ENCODE measurements at regions not wholly inside any gene's neighbourhood (a gene's known extent, or its start where the extent isn't known, plus 50 kb on each side); places are given as distances from the start of the nearest gene placed in this dataset.

GRCh38 chr10:31116226-31116625 lies 84.6 kb upstream of the ZNF438 start:
- TF ChIP-seq, protein P1, sequence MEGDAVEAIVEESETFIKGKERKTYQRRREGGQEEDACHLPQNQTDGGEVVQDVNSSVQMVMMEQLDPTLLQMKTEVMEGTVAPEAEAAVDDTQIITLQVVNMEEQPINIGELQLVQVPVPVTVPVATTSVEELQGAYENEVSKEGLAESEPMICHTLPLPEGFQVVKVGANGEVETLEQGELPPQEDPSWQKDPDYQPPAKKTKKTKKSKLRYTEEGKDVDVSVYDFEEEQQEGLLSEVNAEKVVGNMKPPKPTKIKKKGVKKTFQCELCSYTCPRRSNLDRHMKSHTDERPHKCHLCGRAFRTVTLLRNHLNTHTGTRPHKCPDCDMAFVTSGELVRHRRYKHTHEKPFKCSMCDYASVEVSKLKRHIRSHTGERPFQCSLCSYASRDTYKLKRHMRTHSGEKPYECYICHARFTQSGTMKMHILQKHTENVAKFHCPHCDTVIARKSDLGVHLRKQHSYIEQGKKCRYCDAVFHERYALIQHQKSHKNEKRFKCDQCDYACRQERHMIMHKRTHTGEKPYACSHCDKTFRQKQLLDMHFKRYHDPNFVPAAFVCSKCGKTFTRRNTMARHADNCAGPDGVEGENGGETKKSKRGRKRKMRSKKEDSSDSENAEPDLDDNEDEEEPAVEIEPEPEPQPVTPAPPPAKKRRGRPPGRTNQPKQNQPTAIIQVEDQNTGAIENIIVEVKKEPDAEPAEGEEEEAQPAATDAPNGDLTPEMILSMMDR (IDR thresholded peaks at IDR 0.05), result no peak
- no peak for TF ChIP-seq POLR2AphosphoS5 (IDR thresholded peaks at IDR 0.05)
- no peak for TF ChIP-seq EP300 (IDR thresholded peaks at IDR 0.05)

Data from esophagus muscularis mucosa (tissue), 4 donors.